ENCODE measurements at regions not wholly inside any gene's neighbourhood (a gene's known extent, or its start where the extent isn't known, plus 50 kb on each side); places are given as distances from the start of the nearest gene placed in this dataset.

DNA sequence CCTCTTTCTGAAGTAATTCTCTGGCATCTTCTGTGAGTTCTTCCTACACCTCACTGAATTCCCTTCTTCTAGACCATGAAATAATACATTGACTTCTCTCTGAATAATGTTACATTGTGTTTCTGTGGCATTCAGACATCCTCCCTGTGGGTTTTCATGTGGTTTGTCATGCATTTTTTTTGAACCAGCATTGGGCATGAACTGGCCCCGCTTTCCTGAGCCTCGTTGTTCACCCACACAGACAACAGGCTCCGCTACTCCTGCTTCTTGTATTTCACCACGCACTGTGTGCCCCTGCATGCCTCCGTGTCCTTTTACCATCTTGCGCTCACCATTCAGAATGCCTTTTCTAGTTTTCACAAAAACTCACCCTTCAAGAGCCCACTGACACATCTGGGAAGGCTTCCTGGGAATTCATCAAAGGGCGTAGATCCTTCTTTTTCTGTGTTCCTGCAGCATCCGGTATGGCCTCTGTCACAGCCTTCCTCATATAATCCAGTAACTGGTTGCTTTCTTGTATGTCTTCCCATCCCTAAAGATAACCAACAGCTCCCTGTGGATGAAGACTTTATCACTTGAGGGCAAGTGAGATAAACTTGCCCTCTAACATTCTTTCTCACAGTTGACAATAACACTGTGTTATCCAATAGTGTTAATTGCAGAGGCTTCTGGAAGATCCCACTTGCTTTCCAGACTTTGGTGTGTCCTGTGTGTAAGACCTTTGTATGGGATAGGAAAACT lies 51.5 kb upstream of the ADAMTSL1 start:
- TF ChIP-seq, protein P1, sequence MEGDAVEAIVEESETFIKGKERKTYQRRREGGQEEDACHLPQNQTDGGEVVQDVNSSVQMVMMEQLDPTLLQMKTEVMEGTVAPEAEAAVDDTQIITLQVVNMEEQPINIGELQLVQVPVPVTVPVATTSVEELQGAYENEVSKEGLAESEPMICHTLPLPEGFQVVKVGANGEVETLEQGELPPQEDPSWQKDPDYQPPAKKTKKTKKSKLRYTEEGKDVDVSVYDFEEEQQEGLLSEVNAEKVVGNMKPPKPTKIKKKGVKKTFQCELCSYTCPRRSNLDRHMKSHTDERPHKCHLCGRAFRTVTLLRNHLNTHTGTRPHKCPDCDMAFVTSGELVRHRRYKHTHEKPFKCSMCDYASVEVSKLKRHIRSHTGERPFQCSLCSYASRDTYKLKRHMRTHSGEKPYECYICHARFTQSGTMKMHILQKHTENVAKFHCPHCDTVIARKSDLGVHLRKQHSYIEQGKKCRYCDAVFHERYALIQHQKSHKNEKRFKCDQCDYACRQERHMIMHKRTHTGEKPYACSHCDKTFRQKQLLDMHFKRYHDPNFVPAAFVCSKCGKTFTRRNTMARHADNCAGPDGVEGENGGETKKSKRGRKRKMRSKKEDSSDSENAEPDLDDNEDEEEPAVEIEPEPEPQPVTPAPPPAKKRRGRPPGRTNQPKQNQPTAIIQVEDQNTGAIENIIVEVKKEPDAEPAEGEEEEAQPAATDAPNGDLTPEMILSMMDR (IDR thresholded peaks at IDR 0.05; ENCODE audit: insufficient read depth, low read depth, low read length, missing control alignments), result no peak
- no peak overlapping the region for H3K4me3 ChIP-seq (ENCODE audit: low read depth, low read length)
- no peak for DNase-seq (ENCODE audit: low read depth)

DNA sequence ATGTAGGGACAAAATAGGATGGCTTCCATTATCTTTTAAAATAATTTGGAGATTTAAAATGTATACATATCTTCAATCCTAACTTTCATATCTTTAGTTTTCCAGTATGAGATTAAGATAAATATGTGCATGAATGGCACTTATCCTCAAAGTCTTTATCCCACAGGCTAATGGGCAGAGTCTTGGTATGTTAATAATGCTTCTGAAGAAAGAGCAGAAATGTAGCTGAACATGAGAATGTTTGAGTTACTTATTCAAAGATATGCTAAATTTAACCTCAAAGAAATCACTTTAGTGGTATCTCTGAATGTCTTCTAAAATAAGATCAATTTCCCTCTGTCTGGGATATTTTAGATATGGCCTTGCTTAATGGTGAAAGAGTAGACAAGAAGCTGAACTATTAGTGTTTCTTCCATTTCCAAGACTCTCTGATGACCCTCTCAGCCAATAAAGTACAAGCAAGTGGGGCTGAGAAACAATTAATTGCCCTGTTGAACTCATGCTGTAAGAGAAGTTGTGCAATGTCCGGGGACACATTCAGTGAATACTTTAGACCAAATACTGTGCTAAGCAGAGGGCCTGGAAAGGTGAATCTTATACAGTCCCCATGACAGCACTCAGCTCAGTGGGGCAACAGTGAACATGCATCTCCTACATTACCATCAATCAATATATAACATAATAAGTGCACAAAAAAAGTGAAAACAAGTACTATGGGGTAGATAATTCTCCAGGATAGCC lies 50.0 kb upstream of the ADAMTSL1 start:
- TF ChIP-seq, protein P1 (IDR thresholded peaks at IDR 0.05; ENCODE audit: insufficient read depth, low read depth, low read length, missing control alignments), result no peak
- no peak for DNase-seq (ENCODE audit: low read depth)
- H3K4me3 ChIP-seq (ENCODE audit: low read depth, low read length), result no peak overlapping the region
